Suprapubic skin (tissue), 4 donors: ENCODE measurements at regions not wholly inside any gene's neighbourhood (a gene's known extent, or its start where the extent isn't known, plus 50 kb on each side); places are given as distances from the start of the nearest gene placed in this dataset.

ENCODE experiments used
- DNase-seq, 2 donors: peaks; one replicate each; pipeline ENCODE4 v3.0.0-alpha.2; 2019; ENCODE audit warnings: low spot score in 2 of 2
- H3K27ac ChIP-seq: fragments of 200-600 bp; sonication (generic); one replicate; pipeline ENCODE4 v1.5.1; 2019
- H3K27me3 ChIP-seq: fragments of 200-600 bp; sonication (generic); one replicate; pipeline ENCODE4 v1.5.1; 2019
- H3K36me3 ChIP-seq: fragments of 200-600 bp; sonication (generic); one replicate; pipeline ENCODE4 v1.5.1; 2019
- H3K4me1 ChIP-seq: fragments of 200-600 bp; sonication (generic); one replicate; pipeline ENCODE4 v1.5.1; 2019
- H3K4me3 ChIP-seq: fragments of 200-600 bp; sonication (generic); one replicate; pipeline ENCODE4 v1.5.1; 2019; ENCODE audit warnings: mild to moderate bottlenecking
- H3K9me3 ChIP-seq: fragments of 200-600 bp; sonication (generic); one replicate; pipeline ENCODE4 v1.5.1; 2019
- CTCF ChIP-seq, 2 donors: fragments of 200-600 bp in 1 of 2; fragments of 450-650 bp in 1 of 2; sonication (generic) in 1 of 2; IDR thresholded peaks; one replicate each; pipeline ENCODE4 v1.5.1; 2016 to 2019; ENCODE audit warnings: antibody characterized with exemption in 2 of 2, mild to moderate bottlenecking in 1 of 2, moderate library complexity in 1 of 2
- EP300 ChIP-seq: sonication (generic); formaldehyde crosslinking; IDR thresholded peaks from one replicate; pipeline ENCODE4 v1.6.1; 2017; ENCODE audit warnings: antibody characterized with exemption
- POLR2A ChIP-seq, 2 donors: fragments of 450-650 bp; IDR thresholded peaks; one replicate each; pipeline ENCODE4 v1.6.1; 2017; ENCODE audit warnings: antibody characterized with exemption in 2 of 2, mild to moderate bottlenecking in 2 of 2, moderate library complexity in 2 of 2
- POLR2AphosphoS5 ChIP-seq, 3 donors: sonication (generic); formaldehyde crosslinking; IDR thresholded peaks; one replicate each; pipeline ENCODE4 v1.6.1; 2017; ENCODE audit warnings: antibody characterized with exemption in 3 of 3
- WGBS: methylation state at CpG from one replicate; pipeline ENCODE4 v1.1.5; 2018; 5-methylcytosine and 5-hydroxymethylcytosine counted together

- no peak for DNase-seq
- H3K4me3 ChIP-seq: no peak overlapping the region
- WGBS: 85% methylated on average over 5 of the region's 5 CpGs
- no peak for TF ChIP-seq CTCF (IDR thresholded peaks at IDR 0.05)
- no peak for TF ChIP-seq EP300
- TF ChIP-seq POLR2A (IDR thresholded peaks at IDR 0.05): no peak
- no peaks in the 10 kb centered on the region for H3K9me3 ChIP-seq
- H3K27me3 ChIP-seq: no peaks in the 10 kb centered on the region
- H3K27ac ChIP-seq: no peak overlapping the region
- no peaks in the 10 kb centered on the region for H3K36me3 ChIP-seq
- H3K4me1 ChIP-seq: no peaks in the 10 kb centered on the region
Observed at GRCh38 chr16:51464996-51465395, 313.9 kb upstream of the SALL1 start.

GRCh38 chr16:51461255-51461654, 310.2 kb upstream of the SALL1 start:
- Histone ChIP-seq H3K4me3 (no peak overlapping the region), H3K9me3 (no peaks in the 10 kb centered on the region), H3K4me1 (no peaks in the 10 kb centered on the region), H3K27ac (no peak overlapping the region), H3K36me3 (no peaks in the 10 kb centered on the region), H3K27me3 (no peaks in the 10 kb centered on the region)
- no peak for DNase-seq
- 77% methylated on average over 4 of the region's 4 CpGs for WGBS
- no peak for TF ChIP-seq POLR2AphosphoS5 (IDR thresholded peaks at IDR 0.05)
- TF ChIP-seq POLR2A (IDR thresholded peaks at IDR 0.05): no peak
- no peak for TF ChIP-seq CTCF (IDR thresholded peaks at IDR 0.05)
- no peak for TF ChIP-seq EP300

- Histone ChIP-seq H3K4me1 (no peaks in the 10 kb centered on the region), H3K27ac (no peak overlapping the region), H3K4me3 (no peak overlapping the region), H3K36me3 (no peaks in the 10 kb centered on the region), H3K9me3 (no peaks in the 10 kb centered on the region), H3K27me3 (no peaks in the 10 kb centered on the region)
- TF ChIP-seq POLR2AphosphoS5 (IDR thresholded peaks at IDR 0.05) (no peak), EP300 (no peak), CTCF (IDR thresholded peaks at IDR 0.05) (no peak), POLR2A (IDR thresholded peaks at IDR 0.05) (no peak)
- DNase-seq: no peak
- WGBS: 75% methylated on average over 11 of the region's 11 CpGs
Observed at GRCh38 chr16:51458356-51459140, 307.5 kb upstream of the SALL1 start.

- Histone ChIP-seq H3K9me3 (no peaks in the 10 kb centered on the region), H3K27ac (no peak overlapping the region), H3K4me3 (no peak overlapping the region), H3K27me3 (no peaks in the 10 kb centered on the region), H3K36me3 (no peaks in the 10 kb centered on the region), H3K4me1 (no peaks in the 10 kb centered on the region)
- 62% methylated on average over 7 of the region's 7 CpGs for WGBS
- TF ChIP-seq POLR2A (IDR thresholded peaks at IDR 0.05) (no peak), CTCF (IDR thresholded peaks at IDR 0.05) (no peak), POLR2AphosphoS5 (IDR thresholded peaks at IDR 0.05) (no peak), EP300 (no peak)
- DNase-seq: no peak
Observed at GRCh38 chr16:51457775-51458174, 306.7 kb upstream of the SALL1 start.

- WGBS: 86% methylated on average over 1 of the region's 1 CpG
Observed at GRCh38 chr16:51455398-51455797, 304.3 kb upstream of the SALL1 start.

More at GRCh38 chr16:51455398-51455797, 304.3 kb upstream of the SALL1 start:
- Histone ChIP-seq H3K27ac (no peak overlapping the region), H3K4me3 (no peak overlapping the region), H3K36me3 (no peaks in the 10 kb centered on the region), H3K9me3 (no peaks in the 10 kb centered on the region), H3K4me1 (no peaks in the 10 kb centered on the region), H3K27me3 (no peaks in the 10 kb centered on the region)
- TF ChIP-seq POLR2A (IDR thresholded peaks at IDR 0.05): no peak
- TF ChIP-seq CTCF (IDR thresholded peaks at IDR 0.05): no peak
- TF ChIP-seq EP300: no peak
- no peak for TF ChIP-seq POLR2AphosphoS5 (IDR thresholded peaks at IDR 0.05)
- DNase-seq: no peak
